Panc1 (cell line): ENCODE measurements at regions not wholly inside any gene's neighbourhood (a gene's known extent, or its start where the extent isn't known, plus 50 kb on each side); places are given as distances from the start of the nearest gene placed in this dataset.

ENCODE experiments used
- ATAC-seq: fragments of 200-7000 bp; cut with Tn5 transposase; 2 replicates; pipeline ENCODE4 v1.9.1; 2020; ENCODE audit warnings: mild to moderate bottlenecking, moderate library complexity
- BruUV-seq: library from RNA; stranded (reverse); fragments of 400-500 nt; replicated peaks from 2 replicates; lab custom pipeline; 2021; lab: Mats Ljungman, UMichigan
- CTCF ChIA-PET: fragments of 300-600 bp; sonication (Branson Sonifier 250); formaldehyde crosslinking; loops from one replicate; lab custom pipeline; 2022; ENCODE audit warnings: antibody characterized with exemption; lab: Charles Lee
- POLR2A ChIA-PET: fragments of 300-600 bp; sonication (Branson Sonifier 250); formaldehyde crosslinking; loops from one replicate; lab custom pipeline; 2022; ENCODE audit warnings: antibody characterized with exemption; lab: Charles Lee
- DNase-seq: peaks from one replicate; pipeline ENCODE4 v3.0.0-alpha.2; 2010; ENCODE audit warnings: low read depth, low spot score
- H3K27ac ChIP-seq: 2 replicates; pipeline ENCODE4 v1.5.1; 2011; ENCODE audit warnings: mild to moderate bottlenecking, low read length, inconsistent platforms
- H3K27me3 ChIP-seq: fragments of 200-500 bp; sonication (Bioruptor generic); 2 replicates; pipeline ENCODE4 v1.6.0; 2014; ENCODE audit warnings: low read length, inconsistent platforms; ENCODE audit not compliant: control insufficient read depth, insufficient read depth
- H3K36me3 ChIP-seq: fragments of 200-500 bp; sonication (Bioruptor generic); 2 replicates; pipeline ENCODE4 v1.5.1; 2014; ENCODE audit warnings: inconsistent platforms, mild to moderate bottlenecking, low read length, moderate library complexity; ENCODE audit not compliant: control insufficient read depth, insufficient read depth
- H3K4me1 ChIP-seq: 2 replicates; pipeline ENCODE4 v1.5.1; 2011; ENCODE audit warnings: inconsistent platforms, mild to moderate bottlenecking, low read length, moderate library complexity; ENCODE audit not compliant: control insufficient read depth, insufficient read depth
- H3K4me3 ChIP-seq, 2 experiments: 2 replicates each; pipeline ENCODE4 v1.5.1; 2011 to 2012; ENCODE audit warnings: low read depth in 2 of 2, low read length in 2 of 2, mild to moderate bottlenecking in 2 of 2, inconsistent platforms in 1 of 2, moderate library complexity in 1 of 2
- H3K9me3 ChIP-seq: fragments of 200-500 bp; sonication (Bioruptor generic); 2 replicates; pipeline ENCODE4 v1.5.1; 2014; ENCODE audit warnings: low read depth, mild to moderate bottlenecking, inconsistent platforms, low read length, moderate library complexity; ENCODE audit not compliant: control insufficient read depth, insufficient read depth
- POLR2AphosphoS5 ChIP-seq: IDR thresholded peaks from 2 replicates; pipeline ENCODE4 v1.6.1; 2012; ENCODE audit warnings: mild to moderate bottlenecking, low read depth, low read length, moderate library complexity
- SIN3A ChIP-seq: IDR thresholded peaks from 2 replicates; pipeline ENCODE4 v1.6.1; 2012; ENCODE audit warnings: low read depth, mild to moderate bottlenecking, low read length, moderate library complexity, borderline replicate concordance; ENCODE audit not compliant: insufficient read depth
- TCF7L2 ChIP-seq: IDR thresholded peaks from 2 replicates; pipeline ENCODE4 v1.6.1; 2011; ENCODE audit warnings: mild to moderate bottlenecking, low read depth, low read length, inconsistent platforms
- in situ Hi-C: cut with HindIII; loops from 2 replicates; pipeline ENCODE4 v1.10.0; 2016; ENCODE audit warnings: low sequenced_read_pairs, low pct_unique_long_range_greater_than_20kb
- intact Hi-C: fragments of 100-400 bp; cut with micrococcal nuclease; formaldehyde crosslinking; loops from one replicate; pipeline ENCODE4 v1.10.0; 2022; ENCODE audit not compliant: unreplicated experiment
- TF ChIP-seq, protein P1 (sequence below), 2 experiments: IDR thresholded peaks; 2 replicates each; pipeline ENCODE4 v1.6.1; 2011 to 2012; ENCODE audit warnings: low read depth in 2 of 2, control low read depth in 1 of 2, low read length in 1 of 2, mild to moderate bottlenecking in 1 of 2, moderate library complexity in 1 of 2; ENCODE audit not compliant: insufficient read depth in 1 of 2
- TF ChIP-seq, protein P2 (sequence below): fragments of 450-650 bp; IDR thresholded peaks from 2 replicates; pipeline ENCODE4 v1.5.1; 2017; ENCODE audit warnings: mild to moderate bottlenecking

DNA sequence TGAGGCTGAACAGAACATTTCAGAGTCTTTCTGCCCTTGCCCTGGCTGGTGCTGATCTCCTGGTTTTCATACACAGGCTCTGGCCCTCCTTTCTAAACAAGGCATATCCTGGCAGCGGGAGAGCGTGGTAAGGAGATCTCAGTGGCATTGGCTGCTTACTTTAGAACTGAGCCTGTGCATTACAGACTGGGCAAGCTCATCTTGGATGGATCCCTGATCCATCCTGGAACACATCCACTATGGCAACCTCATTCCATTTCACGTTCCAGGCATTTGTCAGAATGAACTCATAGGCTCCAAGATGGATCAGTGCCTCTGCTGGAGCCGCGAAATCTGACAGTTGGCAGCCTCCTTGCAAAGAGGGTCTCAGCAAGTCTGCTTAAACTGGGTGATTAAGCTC lies 224.5 kb upstream of the PELI2 start:
- Histone ChIP-seq H3K4me3 (no peak overlapping the region), H3K36me3 (no peaks in the 10 kb centered on the region), H3K4me1 (no peaks in the 10 kb centered on the region), H3K27ac (no peak overlapping the region), H3K9me3 (no peaks in the 10 kb centered on the region), H3K27me3 (no peaks in the 10 kb centered on the region; the same call in 1 of the 2 replicates)
- TF ChIP-seq, protein P1, sequence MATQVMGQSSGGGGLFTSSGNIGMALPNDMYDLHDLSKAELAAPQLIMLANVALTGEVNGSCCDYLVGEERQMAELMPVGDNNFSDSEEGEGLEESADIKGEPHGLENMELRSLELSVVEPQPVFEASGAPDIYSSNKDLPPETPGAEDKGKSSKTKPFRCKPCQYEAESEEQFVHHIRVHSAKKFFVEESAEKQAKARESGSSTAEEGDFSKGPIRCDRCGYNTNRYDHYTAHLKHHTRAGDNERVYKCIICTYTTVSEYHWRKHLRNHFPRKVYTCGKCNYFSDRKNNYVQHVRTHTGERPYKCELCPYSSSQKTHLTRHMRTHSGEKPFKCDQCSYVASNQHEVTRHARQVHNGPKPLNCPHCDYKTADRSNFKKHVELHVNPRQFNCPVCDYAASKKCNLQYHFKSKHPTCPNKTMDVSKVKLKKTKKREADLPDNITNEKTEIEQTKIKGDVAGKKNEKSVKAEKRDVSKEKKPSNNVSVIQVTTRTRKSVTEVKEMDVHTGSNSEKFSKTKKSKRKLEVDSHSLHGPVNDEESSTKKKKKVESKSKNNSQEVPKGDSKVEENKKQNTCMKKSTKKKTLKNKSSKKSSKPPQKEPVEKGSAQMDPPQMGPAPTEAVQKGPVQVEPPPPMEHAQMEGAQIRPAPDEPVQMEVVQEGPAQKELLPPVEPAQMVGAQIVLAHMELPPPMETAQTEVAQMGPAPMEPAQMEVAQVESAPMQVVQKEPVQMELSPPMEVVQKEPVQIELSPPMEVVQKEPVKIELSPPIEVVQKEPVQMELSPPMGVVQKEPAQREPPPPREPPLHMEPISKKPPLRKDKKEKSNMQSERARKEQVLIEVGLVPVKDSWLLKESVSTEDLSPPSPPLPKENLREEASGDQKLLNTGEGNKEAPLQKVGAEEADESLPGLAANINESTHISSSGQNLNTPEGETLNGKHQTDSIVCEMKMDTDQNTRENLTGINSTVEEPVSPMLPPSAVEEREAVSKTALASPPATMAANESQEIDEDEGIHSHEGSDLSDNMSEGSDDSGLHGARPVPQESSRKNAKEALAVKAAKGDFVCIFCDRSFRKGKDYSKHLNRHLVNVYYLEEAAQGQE (IDR thresholded peaks at IDR 0.05; ENCODE audit: insufficient read depth in 1 of 2, low read depth in 2 of 2, low read length in 1 of 2) = no peak
- TF ChIP-seq, protein P2, sequence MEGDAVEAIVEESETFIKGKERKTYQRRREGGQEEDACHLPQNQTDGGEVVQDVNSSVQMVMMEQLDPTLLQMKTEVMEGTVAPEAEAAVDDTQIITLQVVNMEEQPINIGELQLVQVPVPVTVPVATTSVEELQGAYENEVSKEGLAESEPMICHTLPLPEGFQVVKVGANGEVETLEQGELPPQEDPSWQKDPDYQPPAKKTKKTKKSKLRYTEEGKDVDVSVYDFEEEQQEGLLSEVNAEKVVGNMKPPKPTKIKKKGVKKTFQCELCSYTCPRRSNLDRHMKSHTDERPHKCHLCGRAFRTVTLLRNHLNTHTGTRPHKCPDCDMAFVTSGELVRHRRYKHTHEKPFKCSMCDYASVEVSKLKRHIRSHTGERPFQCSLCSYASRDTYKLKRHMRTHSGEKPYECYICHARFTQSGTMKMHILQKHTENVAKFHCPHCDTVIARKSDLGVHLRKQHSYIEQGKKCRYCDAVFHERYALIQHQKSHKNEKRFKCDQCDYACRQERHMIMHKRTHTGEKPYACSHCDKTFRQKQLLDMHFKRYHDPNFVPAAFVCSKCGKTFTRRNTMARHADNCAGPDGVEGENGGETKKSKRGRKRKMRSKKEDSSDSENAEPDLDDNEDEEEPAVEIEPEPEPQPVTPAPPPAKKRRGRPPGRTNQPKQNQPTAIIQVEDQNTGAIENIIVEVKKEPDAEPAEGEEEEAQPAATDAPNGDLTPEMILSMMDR = no peak
- TF ChIP-seq TCF7L2 (no peak), POLR2AphosphoS5 (no peak), SIN3A (no peak)
- ChIA-PET POLR2A (no interaction called here), CTCF (no interaction called here)
- in situ Hi-C loops = no loop called here
- intact Hi-C loops = no loop called here
- ATAC-seq (no peak), DNase-seq (no peak)
- no TSS peak for BruUV-seq

DNA sequence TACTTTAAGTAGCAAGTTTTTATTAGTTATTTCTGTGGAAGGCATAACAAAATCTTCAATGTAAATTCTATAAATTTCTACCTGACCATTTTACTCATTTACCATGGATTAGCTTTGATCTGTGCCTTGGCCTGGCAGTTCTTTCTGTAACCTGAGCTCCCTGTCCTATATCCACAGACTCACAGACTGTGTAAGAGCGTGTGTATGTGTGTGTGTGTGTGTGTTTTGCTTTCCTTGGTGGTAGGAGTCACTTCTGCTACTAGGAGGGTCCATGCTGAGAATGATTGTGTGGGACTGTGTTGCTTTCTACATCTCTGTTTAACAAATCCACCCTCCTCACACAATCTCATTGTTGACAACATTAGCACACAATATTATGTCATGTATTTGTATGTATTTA lies 221.2 kb upstream of the PELI2 start:
- Histone ChIP-seq H3K4me1 (no peaks in the 10 kb centered on the region), H3K27ac (no peak overlapping the region), H3K4me3 (no peak overlapping the region), H3K9me3 (no peaks in the 10 kb centered on the region), H3K36me3 (no peaks in the 10 kb centered on the region), H3K27me3 (no peaks in the 10 kb centered on the region; the same call in 1 of the 2 replicates)
- in situ Hi-C loops (no loop called here), intact Hi-C loops (no loop called here)
- BruUV-seq = no TSS peak
- TF ChIP-seq, protein P2 = no peak
- TF ChIP-seq, protein P1 (IDR thresholded peaks at IDR 0.05; ENCODE audit: insufficient read depth in 1 of 2, low read depth in 2 of 2, low read length in 1 of 2) = no peak
- TF ChIP-seq SIN3A (no peak), TCF7L2 (no peak), POLR2AphosphoS5 (no peak)
- no peak for DNase-seq
- ChIA-PET POLR2A (no interaction called here), CTCF (no interaction called here)
- ATAC-seq = no peak
